HG03571 (cell line): ENCODE measurements at regions not wholly inside any gene's neighbourhood (a gene's known extent, or its start where the extent isn't known, plus 50 kb on each side); places are given as distances from the start of the nearest gene placed in this dataset.
"Not testable (repeated sequence)": the region's sequence is repeated elsewhere in the genome, so short reads cannot be mapped to it uniquely, and the experiment has no call there.

ENCODE experiments used
- ATAC-seq: cut with Tn5 transposase; IDR thresholded peaks from one replicate; pipeline ENCODE4 v1.9.1; 2021; ENCODE audit not compliant: unreplicated experiment

DNA sequence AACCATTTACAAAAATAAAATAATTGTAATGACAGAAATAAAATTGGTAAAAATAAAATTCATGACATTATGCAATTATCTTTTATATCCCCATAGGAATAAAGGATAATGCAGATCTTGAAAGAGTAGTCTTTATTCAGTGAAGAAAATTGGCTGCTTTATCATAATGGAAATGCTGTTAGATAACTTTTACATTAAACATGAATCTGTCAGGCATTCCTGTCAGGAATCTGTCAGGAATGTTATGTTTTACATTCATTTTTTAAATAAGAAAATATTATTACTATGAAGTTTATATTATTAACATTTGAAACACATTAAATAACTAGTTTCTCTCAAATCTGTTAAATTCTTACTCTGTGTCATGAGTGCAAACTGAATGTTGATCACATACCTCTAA, 1024.7 kb upstream of the TMEFF2 start:
- no peak for ATAC-seq

DNA sequence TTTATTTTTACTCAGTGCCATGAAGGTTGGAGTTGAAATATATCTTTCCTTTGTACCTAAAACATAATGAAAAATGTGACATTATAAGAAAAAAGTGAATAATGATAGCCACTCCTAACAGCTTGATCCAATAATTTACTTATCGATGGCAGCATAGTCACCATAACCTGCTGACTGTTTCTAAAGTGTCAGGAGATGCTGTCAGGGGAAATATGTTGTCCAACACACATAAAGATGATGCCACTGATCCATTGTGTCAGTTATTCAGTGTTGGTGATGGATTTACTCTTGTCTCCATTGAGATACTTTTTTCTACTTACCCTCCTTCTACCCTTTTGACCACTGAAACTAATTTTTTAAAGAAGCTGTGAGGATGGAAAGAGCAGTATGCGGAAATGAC, 1006.9 kb upstream of the TMEFF2 start:
- no peak for ATAC-seq

GRCh38 chr2:193199322-193199721, 1004.6 kb upstream of the TMEFF2 start:
- no peak for ATAC-seq

DNA sequence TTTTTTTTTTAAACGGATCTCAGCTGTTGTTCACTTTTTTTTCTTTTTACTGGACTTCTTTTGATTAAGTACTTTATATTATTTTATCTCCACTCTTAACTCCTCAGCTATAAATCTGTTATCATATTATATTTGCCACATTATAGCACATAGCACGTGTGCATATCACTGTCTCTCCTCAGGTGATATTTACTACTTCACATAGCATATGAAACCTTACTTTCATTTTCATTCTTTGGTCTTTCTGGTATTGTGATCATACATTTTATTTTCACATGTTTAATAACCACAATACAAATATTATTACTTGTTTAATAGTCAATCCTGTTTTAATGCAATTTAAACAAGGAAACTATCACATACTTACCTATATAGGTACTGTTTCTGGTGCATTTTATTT, 993.1 kb upstream of the TMEFF2 start:
- no peak for ATAC-seq

GRCh38 chr2:193170981-193171380, 976.2 kb upstream of the TMEFF2 start:
- not testable (repeated sequence) for ATAC-seq

DNA sequence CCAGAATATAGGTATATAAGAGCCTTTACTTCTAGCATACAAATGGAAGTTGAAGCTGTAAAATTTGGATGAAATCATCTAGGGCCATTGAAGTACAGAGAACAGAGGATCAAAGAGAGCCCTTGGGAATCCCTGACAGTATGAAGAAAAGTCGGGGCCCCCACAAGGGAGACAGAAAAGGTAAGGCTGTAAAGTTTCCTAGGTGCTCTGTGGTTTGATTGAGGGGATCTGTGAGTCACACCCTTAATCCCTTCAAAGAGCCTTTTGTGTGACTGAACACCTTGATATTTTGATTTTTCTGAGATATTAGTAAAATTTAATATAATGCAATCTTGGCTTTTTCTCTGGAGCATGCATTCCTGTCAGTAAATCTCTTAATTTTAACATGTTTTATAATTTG, 961.7 kb upstream of the TMEFF2 start:
- no peak for ATAC-seq

- no peak for ATAC-seq
Observed at GRCh38 chr2:193154076-193154475, 959.3 kb upstream of the TMEFF2 start.

GRCh38 chr2:193153576-193153975, 958.8 kb upstream of the TMEFF2 start:
- no peak for ATAC-seq

DNA sequence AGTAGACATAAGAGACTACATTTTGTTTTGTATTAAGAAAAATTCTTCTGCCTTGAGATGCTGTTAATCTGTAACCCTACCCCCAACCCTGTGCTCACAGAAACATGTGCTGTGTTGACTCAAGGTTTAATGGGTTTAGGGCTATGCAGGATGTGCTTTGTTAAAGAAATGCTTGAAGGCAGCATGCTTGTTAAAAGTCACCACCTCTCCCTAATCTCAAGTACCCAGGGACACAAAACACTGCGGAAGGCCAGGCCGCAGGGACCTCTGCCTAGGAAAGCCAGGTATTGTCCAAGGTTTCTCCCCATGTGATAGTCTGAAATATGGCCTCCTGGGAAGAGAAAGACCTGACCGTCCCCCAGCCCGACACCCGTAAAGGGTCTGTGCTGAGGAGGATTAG, 947.7 kb upstream of the TMEFF2 start:
- not testable (repeated sequence) for ATAC-seq

DNA sequence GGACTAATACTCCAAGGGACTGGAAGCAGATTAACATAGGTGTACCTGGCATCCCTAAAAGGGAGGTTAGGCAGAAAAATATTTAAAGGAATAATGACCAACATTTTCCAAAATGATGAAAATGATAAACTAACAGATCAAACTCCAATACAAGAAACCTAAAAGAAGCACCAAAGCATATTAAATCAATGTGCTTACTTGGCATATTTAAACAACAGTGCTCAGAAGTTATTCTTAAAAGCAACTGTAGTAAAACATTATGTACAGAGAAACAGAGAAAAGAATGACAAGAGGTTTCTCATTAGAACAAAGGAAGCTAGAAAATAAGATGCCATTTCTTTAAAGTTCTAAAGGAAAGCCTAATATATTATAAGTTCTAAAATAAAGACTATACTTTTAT, 947.3 kb upstream of the TMEFF2 start:
- ATAC-seq = no peak

- ATAC-seq = not testable (repeated sequence)
Observed at GRCh38 chr2:193140895-193141294, 946.2 kb upstream of the TMEFF2 start.

DNA sequence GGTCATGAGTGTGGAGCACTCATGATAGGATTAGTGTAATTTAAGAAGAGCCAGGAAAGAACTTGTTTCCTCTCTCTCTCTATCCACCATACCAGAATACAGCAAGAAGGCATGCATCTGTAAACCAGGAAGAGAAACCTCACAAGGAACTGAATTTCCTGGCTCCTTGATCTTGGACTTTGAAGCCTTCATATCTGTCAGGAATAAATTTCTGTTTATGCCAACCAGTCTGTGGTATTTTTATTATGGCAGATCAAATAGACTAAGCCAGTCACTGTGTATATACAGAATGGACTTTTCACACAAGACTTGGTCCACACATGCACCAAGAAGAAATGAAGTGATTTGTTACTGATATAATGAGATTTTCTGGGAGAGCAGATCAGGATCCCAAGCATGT, 930.1 kb upstream of the TMEFF2 start:
- ATAC-seq = no peak

DNA sequence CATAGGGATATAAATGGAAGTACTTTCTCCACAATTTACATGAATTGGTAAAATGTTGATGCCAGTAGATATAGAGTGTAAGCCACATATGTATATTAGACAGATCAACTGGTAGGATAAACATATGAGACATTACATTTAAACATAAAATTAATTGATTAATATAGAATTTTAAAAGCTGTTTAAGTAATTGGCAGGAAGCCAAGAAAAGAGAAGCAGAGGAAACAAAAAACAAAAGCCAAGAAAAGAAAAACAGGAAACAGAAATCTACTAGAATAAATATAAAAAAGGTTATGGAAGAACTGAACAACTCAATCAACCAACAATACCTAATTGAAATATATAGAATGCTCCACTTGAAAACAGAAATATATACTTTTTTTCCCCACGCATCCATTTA, 920.1 kb upstream of the TMEFF2 start:
- no peak for ATAC-seq

DNA sequence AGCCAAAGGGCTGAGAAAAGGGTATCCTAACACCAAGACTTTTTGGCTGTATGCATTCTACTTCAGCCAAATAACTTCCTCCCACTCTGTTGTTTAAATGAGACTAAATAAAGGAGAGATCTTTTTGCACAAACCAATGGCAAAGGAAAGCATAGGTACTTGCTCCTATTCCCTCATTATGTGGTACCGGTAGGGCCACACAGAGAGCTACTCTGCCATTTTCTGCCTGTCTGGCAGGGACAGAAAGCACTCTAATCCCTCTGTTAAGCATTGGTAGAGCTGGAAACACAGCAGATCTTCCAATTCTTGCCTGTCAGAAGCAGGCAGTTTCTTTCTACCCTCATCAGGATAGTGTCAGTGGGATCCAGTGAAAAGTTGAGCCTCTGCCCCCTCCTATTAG, 918.3 kb upstream of the TMEFF2 start:
- ATAC-seq = no peak

GRCh38 chr2:193103064-193103463, 908.3 kb upstream of the TMEFF2 start:
- ATAC-seq = no peak

- no peak for ATAC-seq
Observed at GRCh38 chr2:193101591-193101990, 906.9 kb upstream of the TMEFF2 start.

GRCh38 chr2:193088026-193088425, 893.3 kb upstream of the TMEFF2 start:
- no peak for ATAC-seq

- no peak for ATAC-seq
Observed at GRCh38 chr2:193076995-193077394, 882.3 kb upstream of the TMEFF2 start.

GRCh38 chr2:193074933-193075332, 880.2 kb upstream of the TMEFF2 start:
- ATAC-seq = no peak

DNA sequence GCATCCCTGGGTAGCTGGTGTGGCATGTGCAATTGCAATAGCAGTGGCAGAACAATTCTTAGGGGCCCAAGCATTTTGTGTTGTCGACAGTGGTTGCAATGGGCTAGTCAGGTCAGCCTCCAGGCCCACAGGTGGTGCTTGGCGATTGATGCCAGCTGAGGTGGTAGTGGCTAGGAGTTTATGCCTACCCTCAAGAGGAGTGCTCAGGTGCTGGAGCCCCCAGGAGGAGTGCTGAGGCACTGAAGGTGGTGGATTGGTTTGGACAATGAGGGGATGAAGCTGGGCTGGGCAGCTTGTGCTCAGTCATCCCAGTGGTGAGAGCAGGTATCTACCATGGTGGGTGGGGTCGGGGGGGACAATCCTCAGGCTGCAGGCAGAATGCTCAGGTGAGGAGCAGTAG, 877.9 kb upstream of the TMEFF2 start:
- ATAC-seq = no peak

DNA sequence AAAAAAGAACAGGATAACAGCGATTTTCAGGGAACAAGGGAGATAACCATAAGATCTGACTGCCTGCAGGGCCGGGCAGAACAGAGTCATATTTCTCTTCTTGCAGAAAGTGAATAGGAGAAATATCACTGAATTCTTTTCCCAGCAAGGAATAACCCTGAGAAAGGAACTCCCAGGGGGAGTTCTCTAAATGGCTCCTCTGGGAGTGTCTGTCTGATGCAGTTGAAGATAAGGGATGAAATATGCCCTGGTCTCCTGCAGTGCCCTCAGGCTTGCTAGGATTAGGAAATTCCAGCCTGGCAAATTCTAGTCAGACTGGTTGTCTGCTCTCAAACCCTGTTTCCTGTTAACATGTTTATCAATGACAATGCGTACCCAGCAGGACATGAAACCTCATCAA, 830.8 kb upstream of the TMEFF2 start:
- not testable (repeated sequence) for ATAC-seq

DNA sequence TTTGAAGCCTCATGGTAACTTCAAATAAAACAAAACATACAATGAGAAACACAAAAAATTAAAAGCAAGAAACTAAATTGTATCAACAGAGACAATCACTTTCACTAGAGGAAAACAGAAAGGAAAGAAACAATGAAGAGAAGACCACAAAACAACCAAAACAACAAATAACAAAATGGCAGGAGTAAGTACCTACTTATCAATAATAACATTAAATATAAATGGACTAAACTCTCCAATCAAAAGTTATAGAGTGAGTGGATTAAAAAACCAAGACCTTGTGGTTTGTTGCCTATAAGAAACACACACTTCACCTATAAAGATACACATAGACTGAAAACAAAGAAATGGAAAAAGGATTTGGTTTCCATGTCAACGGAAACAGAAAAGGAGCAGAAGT, 830.1 kb upstream of the TMEFF2 start:
- ATAC-seq = no peak

- ATAC-seq = no peak
Observed at GRCh38 chr2:193011870-193012269, 817.1 kb upstream of the TMEFF2 start.

DNA sequence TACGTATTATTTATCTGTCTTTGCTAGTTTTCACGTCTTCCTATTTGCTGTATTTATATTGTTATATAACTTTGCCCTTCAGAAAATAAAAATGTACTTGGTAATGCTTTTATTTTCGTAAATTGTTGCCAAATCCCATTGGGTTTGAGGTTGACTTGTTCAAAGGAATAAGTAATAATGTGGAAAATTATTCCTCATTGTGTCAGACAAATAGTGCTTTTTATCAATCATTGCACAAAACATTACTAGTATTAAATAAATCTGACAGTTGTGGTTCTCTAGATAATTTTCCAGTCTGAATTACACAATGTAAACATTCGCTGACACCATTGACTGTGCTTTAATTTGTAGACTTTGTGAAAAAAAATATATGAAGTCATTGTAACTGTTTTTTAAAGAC, 798.3 kb upstream of the TMEFF2 start:
- ATAC-seq = no peak
